ENCODE measurements at regions not wholly inside any gene's neighbourhood (a gene's known extent, or its start where the extent isn't known, plus 50 kb on each side); places are given as distances from the start of the nearest gene placed in this dataset.

DNA sequence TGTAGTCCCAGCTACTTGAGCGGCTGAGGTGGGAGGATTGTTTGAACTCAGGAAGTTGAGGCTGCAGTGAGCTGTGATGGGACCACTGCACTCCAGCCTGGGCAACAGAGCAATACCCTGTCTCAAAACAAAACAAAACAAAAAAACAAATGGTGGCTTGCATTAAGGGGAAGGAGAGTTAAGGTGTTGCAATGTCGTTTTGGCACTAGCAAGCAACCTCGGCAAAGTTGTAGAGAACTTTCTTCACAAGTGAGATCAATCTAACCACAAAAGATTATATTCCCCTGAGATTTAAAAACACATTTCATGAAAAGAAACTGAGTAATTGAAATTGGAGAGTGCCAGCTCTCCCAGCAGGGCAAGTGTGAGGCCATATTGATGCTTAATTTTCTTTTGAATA, 153.7 kb downstream of the KLF5 start:
- Mint-ChIP-seq H3K9me3 (no peaks in the 10 kb centered on the region), H3K36me3 (no peaks in the 10 kb centered on the region), H3K27ac (no peak overlapping the region), H3K4me3 (no peak overlapping the region), H3K27me3 (peaks cover 5% of the 10 kb centered on the region), H3K4me1 (peaks cover 10% of the 10 kb centered on the region)
- CTCF ChIA-PET, result no interaction called here
- DNase-seq, result no peak

DNA sequence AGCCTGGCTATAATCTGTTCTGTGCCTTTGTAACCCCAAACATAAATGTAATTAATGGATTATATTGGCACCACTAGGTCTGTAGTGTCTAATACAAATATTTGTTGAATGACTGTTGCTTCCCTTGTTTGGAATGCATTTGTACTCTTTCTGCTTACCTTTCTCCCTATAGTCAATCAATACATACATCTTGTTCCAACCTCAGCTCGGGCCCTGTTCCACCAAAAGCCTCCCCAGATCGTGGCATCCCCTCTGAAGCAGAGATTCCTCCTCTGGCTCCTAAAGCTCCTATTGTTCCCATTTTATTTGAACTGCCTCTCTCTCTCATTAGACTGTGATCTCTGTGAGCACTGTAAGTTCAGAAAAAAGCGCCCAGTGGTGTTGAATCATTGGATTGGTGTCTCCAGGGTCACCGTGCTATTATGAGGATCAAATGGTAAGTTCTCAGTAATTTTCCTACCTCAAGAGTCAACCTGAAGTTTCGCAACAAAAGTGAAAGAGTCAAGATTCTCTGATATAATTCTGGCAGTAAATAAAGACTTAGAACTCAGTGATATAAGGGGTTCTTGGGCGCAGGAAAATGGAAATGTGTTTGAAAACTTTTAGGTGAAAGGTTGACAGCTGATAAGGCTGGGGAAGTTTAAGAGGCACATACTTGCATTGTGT, 151.5 kb downstream of the KLF5 start:
- Mint-ChIP-seq H3K27ac (no peak overlapping the region), H3K9me3 (no peaks in the 10 kb centered on the region), H3K4me1 (peaks cover 5% of the 10 kb centered on the region), H3K27me3 (peaks cover 5% of the 10 kb centered on the region), H3K4me3 (no peak overlapping the region), H3K36me3 (no peaks in the 10 kb centered on the region)
- no peak for DNase-seq
- CTCF ChIA-PET, result no interaction called here

DNA sequence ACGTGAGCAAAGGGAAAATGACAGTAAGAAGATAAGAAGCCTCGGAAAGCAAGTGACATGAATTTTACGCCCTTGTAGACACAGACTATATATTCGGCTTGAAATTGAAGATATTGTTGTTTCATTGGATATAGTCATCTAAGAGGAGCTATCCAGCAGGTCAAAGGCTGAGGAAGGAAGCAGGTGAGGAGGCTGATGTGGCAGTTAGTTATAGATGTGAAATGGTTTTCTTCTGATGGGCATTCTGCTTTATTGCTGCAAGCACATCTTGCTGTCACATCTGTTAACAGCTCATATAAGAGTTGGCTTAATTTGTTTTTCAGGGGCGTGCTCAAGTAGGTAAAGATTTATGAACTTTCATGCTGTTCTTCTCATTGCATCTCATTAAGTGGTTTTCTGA, 146.1 kb downstream of the KLF5 start:
- Mint-ChIP-seq H3K36me3 (no peaks in the 10 kb centered on the region), H3K4me1 (no peaks in the 10 kb centered on the region), H3K27me3 (peaks cover 9% of the 10 kb centered on the region), H3K4me3 (no peak overlapping the region), H3K9me3 (no peaks in the 10 kb centered on the region), H3K27ac (no peak overlapping the region)
- CTCF ChIA-PET, result no interaction called here
- no peak for DNase-seq

DNA sequence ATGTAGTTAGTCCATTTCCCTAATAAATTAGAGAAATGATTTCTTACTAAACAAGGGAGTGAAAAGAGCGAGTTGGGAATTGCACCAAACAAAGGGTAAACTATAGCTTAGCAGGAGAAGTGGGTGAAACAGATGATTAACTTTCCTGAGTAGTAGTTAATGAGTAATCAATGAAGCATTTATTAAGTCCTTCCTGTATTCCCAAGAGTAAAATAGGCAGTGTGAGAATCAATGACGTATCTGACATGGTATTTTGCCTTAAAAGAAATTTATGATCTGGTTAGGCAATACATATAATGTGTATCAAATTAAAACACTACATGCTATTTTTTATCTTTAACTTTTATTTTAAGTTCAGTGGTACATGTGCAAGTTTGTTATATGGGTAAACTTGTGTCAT, 142.8 kb downstream of the KLF5 start:
- Mint-ChIP-seq H3K4me3 (no peak overlapping the region), H3K4me1 (no peaks in the 10 kb centered on the region), H3K27me3 (peaks cover 12% of the 10 kb centered on the region), H3K27ac (no peak overlapping the region), H3K9me3 (no peaks in the 10 kb centered on the region), H3K36me3 (no peaks in the 10 kb centered on the region)
- no peak for DNase-seq
- CTCF ChIA-PET, result no interaction called here

DNA sequence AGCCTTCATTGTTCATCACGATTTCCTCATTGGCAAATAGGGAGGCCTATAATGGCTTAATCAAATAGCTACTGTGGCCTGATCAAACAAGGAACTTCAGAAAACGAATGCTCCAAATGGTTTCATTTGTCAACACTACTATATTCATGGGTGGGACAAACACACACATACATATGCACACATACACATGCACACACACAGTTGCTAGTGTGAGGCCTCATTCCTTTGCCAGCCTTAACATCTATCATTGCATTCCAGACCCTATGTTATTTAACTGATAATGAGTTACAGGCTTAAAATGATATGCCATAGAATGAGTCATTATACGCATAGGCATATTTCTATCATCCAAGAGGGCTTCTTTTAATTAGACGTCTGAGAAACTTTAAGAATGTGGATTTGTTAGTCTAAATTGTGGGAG, 140.2 kb downstream of the KLF5 start:
- H3K27ac Mint-ChIP-seq, result no peak overlapping the region
- H3K36me3 Mint-ChIP-seq, result no peaks in the 10 kb centered on the region
- no peaks in the 10 kb centered on the region for H3K9me3 Mint-ChIP-seq
- CTCF ChIA-PET, result no interaction called here
- no peak overlapping the region for H3K4me3 Mint-ChIP-seq
- DNase-seq, result no peak
- H3K4me1 Mint-ChIP-seq, result no peaks in the 10 kb centered on the region
- peaks cover 7% of the 10 kb centered on the region for H3K27me3 Mint-ChIP-seq

DNA sequence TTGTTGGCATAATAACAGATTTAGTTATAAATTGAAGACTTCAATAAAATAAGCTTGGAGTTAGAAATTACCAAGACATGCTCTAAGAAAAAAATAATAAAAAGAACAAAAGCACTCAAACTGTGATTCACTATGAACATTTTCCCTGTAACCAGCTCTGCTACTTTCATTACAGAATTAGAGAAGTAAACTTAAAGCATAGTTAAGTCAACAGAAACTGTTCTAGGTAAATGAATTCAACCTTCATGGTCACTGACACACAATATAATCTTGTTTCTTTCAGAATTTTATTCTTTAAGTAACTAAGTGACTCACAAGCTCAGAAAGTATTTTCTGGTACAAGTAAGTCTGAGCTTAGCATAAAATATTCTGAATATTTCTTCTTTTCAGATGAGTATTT, 136.3 kb downstream of the KLF5 start:
- Mint-ChIP-seq H3K36me3 (no peaks in the 10 kb centered on the region), H3K9me3 (no peaks in the 10 kb centered on the region), H3K27ac (no peak overlapping the region), H3K4me1 (peaks cover 3% of the 10 kb centered on the region), H3K27me3 (peaks cover 3% of the 10 kb centered on the region), H3K4me3 (no peak overlapping the region)
- CTCF ChIA-PET, result no interaction called here
- DNase-seq, result no peak

DNA sequence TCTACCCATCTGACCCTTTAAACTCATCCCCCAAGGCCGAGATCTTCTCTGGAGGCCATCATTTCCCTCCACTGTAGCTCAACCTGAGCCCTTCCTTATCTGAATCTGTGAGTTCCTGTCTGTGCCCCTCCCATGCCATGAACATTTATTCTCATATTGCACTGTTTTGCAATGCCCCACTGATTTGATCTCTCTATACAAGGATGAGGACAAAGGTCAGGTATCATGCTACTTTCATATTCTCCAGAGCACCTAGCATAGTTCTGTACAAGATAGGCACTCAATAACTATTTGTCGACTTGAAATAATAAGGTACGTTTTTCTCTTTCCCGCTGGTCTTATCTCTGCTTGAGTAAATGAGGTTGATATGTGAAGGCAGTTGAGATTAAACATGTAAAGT, 135.5 kb downstream of the KLF5 start:
- H3K27me3 Mint-ChIP-seq, result peaks cover 3% of the 10 kb centered on the region
- H3K36me3 Mint-ChIP-seq, result no peaks in the 10 kb centered on the region
- no peak overlapping the region for H3K27ac Mint-ChIP-seq
- no peaks in the 10 kb centered on the region for H3K9me3 Mint-ChIP-seq
- no peak overlapping the region for H3K4me3 Mint-ChIP-seq
- CTCF ChIA-PET, result no interaction called here
- DNase-seq, result no peak
- peaks cover 6% of the 10 kb centered on the region for H3K4me1 Mint-ChIP-seq

DNA sequence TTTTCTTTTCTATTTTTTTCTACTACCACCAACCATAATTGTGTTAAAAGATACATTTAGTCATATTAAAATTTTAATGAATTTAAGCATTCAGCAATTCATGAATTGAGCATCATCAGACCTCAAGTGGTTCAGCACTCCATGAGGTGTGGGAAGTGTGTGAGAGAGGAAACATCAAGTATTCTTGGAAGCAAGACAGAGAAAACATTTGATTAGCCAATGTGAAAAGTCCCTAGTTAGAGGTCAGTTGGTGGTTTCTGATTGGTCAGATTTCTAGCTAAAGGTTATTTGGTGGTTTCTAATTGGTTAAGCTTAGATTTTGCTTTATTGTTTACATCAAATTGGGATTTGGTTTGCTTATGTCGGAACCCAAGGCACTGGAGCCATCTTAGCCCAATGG, 134.7 kb downstream of the KLF5 start:
- no peaks in the 10 kb centered on the region for H3K9me3 Mint-ChIP-seq
- H3K36me3 Mint-ChIP-seq, result no peaks in the 10 kb centered on the region
- peaks cover 3% of the 10 kb centered on the region for H3K27me3 Mint-ChIP-seq
- CTCF ChIA-PET, result no interaction called here
- H3K4me3 Mint-ChIP-seq, result no peak overlapping the region
- no peak overlapping the region for H3K27ac Mint-ChIP-seq
- no peak for DNase-seq
- peaks cover 6% of the 10 kb centered on the region for H3K4me1 Mint-ChIP-seq

DNA sequence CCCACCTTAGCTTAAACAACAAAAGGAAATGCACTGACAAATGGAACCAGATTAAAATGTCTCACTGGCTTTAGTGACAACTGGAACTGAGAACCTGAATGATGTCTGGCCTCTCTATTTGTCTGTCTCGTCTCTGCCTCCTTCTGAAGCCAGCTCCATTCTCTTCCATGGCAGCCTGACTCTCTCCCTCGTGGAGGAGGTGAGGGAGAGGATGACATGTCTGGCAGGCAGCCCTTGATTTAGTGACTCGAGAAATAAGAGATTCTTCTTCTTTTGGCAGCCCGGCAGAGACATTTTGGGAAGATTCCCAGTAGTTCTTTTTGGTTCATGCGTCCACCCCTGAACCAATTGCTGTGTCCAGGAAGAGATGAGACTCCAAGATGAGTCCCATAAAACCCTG, 131.7 kb downstream of the KLF5 start:
- Mint-ChIP-seq H3K9me3 (no peaks in the 10 kb centered on the region), H3K27me3 (no peaks in the 10 kb centered on the region), H3K4me1 (peaks cover 6% of the 10 kb centered on the region), H3K4me3 (no peak overlapping the region), H3K36me3 (no peaks in the 10 kb centered on the region), H3K27ac (no peak overlapping the region)
- CTCF ChIA-PET, result no interaction called here
- no peak for DNase-seq

DNA sequence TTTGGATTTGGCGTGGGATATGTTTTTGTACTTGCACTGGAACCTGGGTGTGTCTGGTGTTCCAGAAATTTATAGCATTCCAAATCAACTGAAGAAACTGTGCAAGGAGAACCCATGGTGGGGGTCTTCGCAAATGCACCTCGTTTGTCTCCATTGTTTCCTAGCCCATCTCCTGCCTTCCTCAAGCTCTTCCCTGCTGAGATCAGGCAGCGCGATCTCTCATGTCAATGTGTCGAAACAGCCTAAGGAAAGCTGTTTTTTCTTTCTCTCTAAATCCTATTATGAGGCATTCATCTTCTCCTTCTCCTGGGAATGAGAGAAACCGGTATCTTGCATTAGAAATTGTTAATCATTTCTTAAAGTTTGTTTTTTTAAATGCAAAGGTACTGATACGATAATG, 131.0 kb downstream of the KLF5 start:
- no peaks in the 10 kb centered on the region for H3K27me3 Mint-ChIP-seq

DNA sequence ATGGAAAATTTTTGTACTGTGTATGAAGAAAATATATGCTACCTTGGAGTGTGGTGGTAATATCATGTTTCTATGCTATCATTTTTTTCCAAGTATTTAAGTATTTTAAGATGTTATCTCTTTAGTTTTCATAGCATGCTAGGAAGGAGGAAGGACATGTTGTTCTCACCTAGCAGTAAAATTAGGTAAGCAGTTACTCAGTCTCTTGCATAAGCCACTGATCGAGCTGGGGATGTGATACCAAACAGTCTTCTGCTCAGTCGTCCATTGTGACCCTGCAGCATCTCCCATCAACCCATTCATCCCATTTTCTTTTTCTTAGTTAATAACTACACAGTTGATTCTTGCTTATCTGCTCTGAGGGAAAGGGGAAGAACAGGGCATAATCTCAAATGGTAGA, 130.6 kb downstream of the KLF5 start:
- no peaks in the 10 kb centered on the region for H3K27me3 Mint-ChIP-seq
- no peak overlapping the region for H3K27ac Mint-ChIP-seq
- no peak overlapping the region for H3K4me3 Mint-ChIP-seq
- H3K4me1 Mint-ChIP-seq, result peaks cover 6% of the 10 kb centered on the region
- no peak for DNase-seq
- H3K9me3 Mint-ChIP-seq, result no peaks in the 10 kb centered on the region
- CTCF ChIA-PET, result no interaction called here
- H3K36me3 Mint-ChIP-seq, result no peaks in the 10 kb centered on the region

More for the DNA sequence above, 131.0 kb downstream of the KLF5 start:
- peaks cover 6% of the 10 kb centered on the region for H3K4me1 Mint-ChIP-seq
- no peak overlapping the region for H3K27ac Mint-ChIP-seq
- no peak for DNase-seq
- no peaks in the 10 kb centered on the region for H3K36me3 Mint-ChIP-seq
- no peak overlapping the region for H3K4me3 Mint-ChIP-seq
- CTCF ChIA-PET, result no interaction called here
- no peaks in the 10 kb centered on the region for H3K9me3 Mint-ChIP-seq

DNA sequence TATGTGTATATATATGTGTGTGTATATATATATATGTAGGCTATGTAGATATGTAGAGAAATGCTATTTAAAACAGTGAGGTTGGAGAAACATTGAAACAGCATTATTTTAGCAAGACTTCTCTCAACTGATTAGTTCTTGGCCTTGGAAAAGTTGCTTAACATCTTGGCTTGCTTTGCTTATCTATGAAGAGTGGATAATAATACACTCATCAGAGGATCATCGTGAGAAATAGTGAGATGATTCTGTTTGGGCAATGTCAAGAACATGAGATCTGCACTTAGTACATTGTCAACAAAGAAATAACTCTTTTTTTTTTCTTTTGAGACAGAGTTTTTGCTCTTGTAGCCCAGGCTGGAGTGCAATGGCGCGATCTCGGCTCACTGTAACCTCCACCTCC, 128.3 kb downstream of the KLF5 start:
- CTCF ChIA-PET, result no interaction called here
- Mint-ChIP-seq H3K27ac (no peak overlapping the region), H3K4me3 (no peak overlapping the region), H3K4me1 (peaks cover 6% of the 10 kb centered on the region), H3K27me3 (no peaks in the 10 kb centered on the region), H3K9me3 (no peaks in the 10 kb centered on the region), H3K36me3 (no peaks in the 10 kb centered on the region)
- DNase-seq, result no peak

DNA sequence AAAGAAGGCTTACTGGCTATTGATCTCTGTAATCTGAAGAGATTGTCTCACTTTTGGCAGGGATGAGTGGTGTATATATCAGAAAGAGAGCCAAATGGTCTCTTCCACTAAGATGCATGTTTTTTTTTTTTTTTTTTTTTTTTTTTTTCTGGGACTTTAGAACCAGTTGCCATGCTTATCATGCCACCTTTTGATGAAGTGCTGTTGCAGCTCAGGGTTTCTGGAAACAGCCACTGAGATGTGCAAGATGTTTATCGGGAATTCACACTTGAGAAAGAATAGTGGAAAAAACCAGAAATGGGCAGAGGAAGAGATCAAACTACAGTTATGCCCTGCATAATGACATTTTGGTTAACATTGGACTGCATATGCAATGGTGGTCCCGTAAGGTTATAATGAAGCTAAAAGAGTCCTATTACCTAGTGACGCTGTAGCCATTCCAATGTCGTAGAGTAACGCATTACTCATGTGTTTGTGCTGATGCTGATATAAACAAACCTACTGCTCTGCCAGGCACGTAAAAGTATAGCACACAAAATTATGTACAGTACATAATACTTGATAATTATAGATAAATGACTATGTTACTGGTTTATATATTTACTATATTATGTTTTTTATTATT, 121.0 kb downstream of the KLF5 start:
- no peak for DNase-seq
- H3K4me3 Mint-ChIP-seq, result no peak overlapping the region
- CTCF ChIA-PET, result no interaction called here
- H3K4me1 Mint-ChIP-seq, result no peaks in the 10 kb centered on the region
- no peak overlapping the region for H3K27ac Mint-ChIP-seq
- H3K36me3 Mint-ChIP-seq, result no peaks in the 10 kb centered on the region
- no peaks in the 10 kb centered on the region for H3K27me3 Mint-ChIP-seq
- H3K9me3 Mint-ChIP-seq, result no peaks in the 10 kb centered on the region

DNA sequence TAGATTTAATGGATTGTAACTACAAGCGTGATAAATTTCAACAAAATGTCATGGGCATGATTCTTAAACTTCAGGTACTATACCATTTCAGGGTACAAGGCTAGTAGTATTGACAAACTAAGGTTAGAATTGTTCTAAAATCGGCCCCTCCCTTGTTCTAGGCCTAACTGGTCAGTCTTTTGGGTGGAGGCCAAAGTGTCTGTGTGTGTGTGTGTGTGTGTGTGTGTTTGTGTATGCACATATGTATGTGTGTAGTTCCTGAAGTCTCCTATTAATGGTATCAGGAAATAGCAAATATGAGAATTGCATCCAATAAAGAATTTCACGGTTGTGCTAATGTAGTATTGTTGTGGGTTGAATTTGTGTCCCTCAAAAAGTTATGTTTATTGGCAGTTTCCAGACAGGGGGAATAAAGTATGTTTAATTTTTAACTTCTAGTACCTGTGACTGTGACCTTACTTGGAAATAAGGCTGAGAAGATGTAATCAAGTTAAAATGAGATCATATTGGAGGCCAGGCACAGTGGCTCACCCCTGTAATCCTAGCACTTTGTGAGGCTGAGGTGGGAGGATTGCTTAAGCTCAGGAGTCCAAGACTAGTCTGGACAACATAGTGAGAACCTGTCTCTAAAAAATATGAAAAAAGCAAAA, 119.2 kb downstream of the KLF5 start:
- Mint-ChIP-seq H3K4me3 (no peak overlapping the region), H3K36me3 (no peaks in the 10 kb centered on the region), H3K27me3 (no peaks in the 10 kb centered on the region), H3K4me1 (no peaks in the 10 kb centered on the region), H3K27ac (no peak overlapping the region), H3K9me3 (no peaks in the 10 kb centered on the region)
- CTCF ChIA-PET, result no interaction called here
- DNase-seq, result no peak

DNA sequence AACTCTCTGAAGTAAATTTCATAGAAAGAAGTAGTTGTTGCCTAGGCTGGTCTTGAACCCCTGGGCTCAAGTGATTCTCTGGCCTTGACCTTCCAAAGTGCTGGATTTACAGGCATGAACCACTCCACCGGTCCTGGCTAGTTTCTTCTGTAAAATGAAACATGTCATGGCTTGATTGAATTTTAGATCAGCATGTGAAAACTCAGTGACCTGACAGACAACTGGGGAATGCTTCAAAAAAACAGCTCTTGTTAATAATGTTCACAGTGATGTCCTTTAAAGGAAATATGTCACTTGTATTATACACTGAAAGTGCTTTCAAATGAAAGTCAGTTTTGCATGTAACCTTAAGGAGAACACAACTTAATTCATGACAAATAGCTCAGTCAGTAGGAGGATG, 118.2 kb downstream of the KLF5 start:
- Mint-ChIP-seq H3K27ac (no peak overlapping the region), H3K4me3 (no peak overlapping the region), H3K27me3 (no peaks in the 10 kb centered on the region), H3K36me3 (no peaks in the 10 kb centered on the region), H3K4me1 (no peaks in the 10 kb centered on the region), H3K9me3 (no peaks in the 10 kb centered on the region)
- no peak for DNase-seq
- CTCF ChIA-PET, result no interaction called here

All from activated naive CD4-positive, alpha-beta T cell treated with anti-CD3 and anti-CD28 coated beads, Interleukin-2, amount 10 ng/mL, durations not matched to agents 7 days and 5 days (primary cell).